Nucleus accumbens (tissue), 56 donors: ENCODE measurements at regions not wholly inside any gene's neighbourhood (a gene's known extent, or its start where the extent isn't known, plus 50 kb on each side); places are given as distances from the start of the nearest gene placed in this dataset.
"Not testable (repeated sequence)": the region's sequence is repeated elsewhere in the genome, so short reads cannot be mapped to it uniquely, and the experiment has no call there.

Experiments
- DNase-seq, 56 donors: peaks; one replicate each; lab custom pipeline; 2025; lab: John Stamatoyannopoulos, UW

GRCh38 chr2:184041077-184041476, 557.3 kb upstream of the ZNF804A start:
- no peak for DNase-seq

GRCh38 chr2:184041777-184042176, 556.6 kb upstream of the ZNF804A start:
- DNase-seq, result no peak

GRCh38 chr2:184047536-184047935, 550.8 kb upstream of the ZNF804A start:
- no peak for DNase-seq

- no peak for DNase-seq
Observed at GRCh38 chr2:184049566-184049965, 548.8 kb upstream of the ZNF804A start.

- DNase-seq, result no peak
Observed at GRCh38 chr2:184053326-184053725, 545.0 kb upstream of the ZNF804A start.

GRCh38 chr2:184054419-184054818, 543.9 kb upstream of the ZNF804A start:
- DNase-seq, result not testable (repeated sequence)

GRCh38 chr2:184057910-184058309, 540.4 kb upstream of the ZNF804A start:
- no peak for DNase-seq

GRCh38 chr2:184060268-184060667, 538.1 kb upstream of the ZNF804A start:
- DNase-seq, result not testable (repeated sequence)

- no peak for DNase-seq
Observed at GRCh38 chr2:184067502-184067901, 530.8 kb upstream of the ZNF804A start.

GRCh38 chr2:184072470-184072869, 525.9 kb upstream of the ZNF804A start:
- DNase-seq, result no peak

- no peak for DNase-seq
Observed at GRCh38 chr2:184078496-184078895, 519.8 kb upstream of the ZNF804A start.

- DNase-seq, result no peak
Observed at GRCh38 chr2:184091456-184091855, 506.9 kb upstream of the ZNF804A start.

GRCh38 chr2:184113696-184114403, 484.5 kb upstream of the ZNF804A start:
- no peak for DNase-seq

- DNase-seq, result no peak
Observed at GRCh38 chr2:184114439-184114838, 483.9 kb upstream of the ZNF804A start.

GRCh38 chr2:184119989-184120800, 478.1 kb upstream of the ZNF804A start:
- DNase-seq, result no peak

GRCh38 chr2:184125867-184126266, 472.5 kb upstream of the ZNF804A start:
- DNase-seq, result no peak

GRCh38 chr2:184129073-184129472, 469.3 kb upstream of the ZNF804A start:
- no peak for DNase-seq

- DNase-seq, result no peak
Observed at GRCh38 chr2:184137955-184138354, 460.4 kb upstream of the ZNF804A start.

- DNase-seq, result no peak
Observed at GRCh38 chr2:184141866-184142265, 456.5 kb upstream of the ZNF804A start.

GRCh38 chr2:184154438-184154837, 443.9 kb upstream of the ZNF804A start:
- no peak for DNase-seq

- no peak for DNase-seq
Observed at GRCh38 chr2:184155791-184156190, 442.5 kb upstream of the ZNF804A start.

GRCh38 chr2:184157141-184157540, 441.2 kb upstream of the ZNF804A start:
- no peak for DNase-seq
